K562 (cell line): ENCODE measurements at regions not wholly inside any gene's neighbourhood (a gene's known extent, or its start where the extent isn't known, plus 50 kb on each side); places are given as distances from the start of the nearest gene placed in this dataset.

Experiments
- CHCHD3 ChIP-seq: fragments of 250-450 bp; sonication (Bioruptor Pico); IDR thresholded peaks from 2 replicates; pipeline ENCODE4 v2.1.2; 2022; ENCODE audit warnings: mild to moderate bottlenecking
- ETV1 ChIP-seq: fragments of 450-650 bp; conservative IDR thresholded peaks from 2 replicates; pipeline ENCODE4 v1.6.1; 2016; ENCODE audit warnings: missing genetic modification characterization, control low read depth, low read depth, missing compliant biosample characterization
- FOXK1 ChIP-seq: sonication (generic); formaldehyde crosslinking; IDR thresholded peaks from 2 replicates; pipeline ENCODE4 v1.8.0; 2022; ENCODE audit warnings: missing genetic modification reagents, mild to moderate bottlenecking, borderline replicate concordance
- L3MBTL2 ChIP-seq: fragments of 450-650 bp; IDR thresholded peaks from 2 replicates; pipeline ENCODE4 v1.6.1; 2016; ENCODE audit warnings: mild to moderate bottlenecking, moderate library complexity
- NFATC3 ChIP-seq: fragments of 450-650 bp; IDR thresholded peaks from 2 replicates; pipeline ENCODE4 v1.6.1; 2017; ENCODE audit warnings: mild to moderate bottlenecking
- PPARD ChIP-seq: fragments of 250-450 bp; sonication (Bioruptor Pico); IDR thresholded peaks from 2 replicates; pipeline ENCODE4 v1.8.0; 2022; ENCODE audit warnings: inconsistent platforms, mild to moderate bottlenecking, moderate library complexity
- RBFOX2 ChIP-seq: fragments of 200-400 bp; formaldehyde crosslinking; IDR thresholded peaks from 2 replicates; pipeline ENCODE4 v1.6.1; 2017; ENCODE audit warnings: low read depth, mild to moderate bottlenecking, low read length, moderate library complexity
- RBM25 ChIP-seq: fragments of 200-400 bp; formaldehyde crosslinking; IDR thresholded peaks from 2 replicates; pipeline ENCODE4 v1.6.1; 2018; ENCODE audit warnings: low read length, low read depth, moderate library complexity; ENCODE audit not compliant: severe bottlenecking
- ZFP30 ChIP-seq: fragments of 250-450 bp; sonication (Bioruptor Pico); IDR thresholded peaks from 2 replicates; pipeline ENCODE4 v1.8.0; 2022; ENCODE audit warnings: moderate library complexity, mild to moderate bottlenecking, inconsistent platforms, borderline replicate concordance
- ZNF253 ChIP-seq: fragments of 250-450 bp; sonication (Bioruptor Pico); conservative IDR thresholded peaks from 2 replicates; pipeline ENCODE4 v1.6.1; 2021; ENCODE audit warnings: mild to moderate bottlenecking
- ZNF384 ChIP-seq: IDR thresholded peaks from 2 replicates; pipeline ENCODE4 v1.6.1; 2012; ENCODE audit warnings: low read depth, low read length, improper control_type of control experiment
- ZNF561 ChIP-seq: fragments of 450-650 bp; formaldehyde crosslinking; conservative IDR thresholded peaks from 2 replicates; pipeline ENCODE4 v1.4.0; 2020; ENCODE audit warnings: mild to moderate bottlenecking, moderate library complexity
- TF ChIP-seq, protein P1 (sequence below): fragments of 450-650 bp; IDR thresholded peaks from 2 replicates; pipeline ENCODE4 v1.6.1; 2018; ENCODE audit not compliant: partially characterized antibody
- TF ChIP-seq, protein P2 (sequence below): IDR thresholded peaks from 2 replicates; pipeline ENCODE4 v1.6.1; 2011; ENCODE audit not compliant: insufficient read length; ENCODE audit errors: extremely low read depth
- TF ChIP-seq, protein P3 (sequence below): fragments of 450-650 bp; IDR thresholded peaks from 2 replicates; pipeline ENCODE4 v1.6.1; 2014; ENCODE audit warnings: low read depth, mild to moderate bottlenecking, moderate library complexity, borderline replicate concordance
- TF ChIP-seq, protein P4 (sequence below): fragments of 450-650 bp; IDR thresholded peaks from 2 replicates; pipeline ENCODE4 v1.7.1; 2018; ENCODE audit warnings: mild to moderate bottlenecking, low read depth; ENCODE audit not compliant: partially characterized antibody

DNA sequence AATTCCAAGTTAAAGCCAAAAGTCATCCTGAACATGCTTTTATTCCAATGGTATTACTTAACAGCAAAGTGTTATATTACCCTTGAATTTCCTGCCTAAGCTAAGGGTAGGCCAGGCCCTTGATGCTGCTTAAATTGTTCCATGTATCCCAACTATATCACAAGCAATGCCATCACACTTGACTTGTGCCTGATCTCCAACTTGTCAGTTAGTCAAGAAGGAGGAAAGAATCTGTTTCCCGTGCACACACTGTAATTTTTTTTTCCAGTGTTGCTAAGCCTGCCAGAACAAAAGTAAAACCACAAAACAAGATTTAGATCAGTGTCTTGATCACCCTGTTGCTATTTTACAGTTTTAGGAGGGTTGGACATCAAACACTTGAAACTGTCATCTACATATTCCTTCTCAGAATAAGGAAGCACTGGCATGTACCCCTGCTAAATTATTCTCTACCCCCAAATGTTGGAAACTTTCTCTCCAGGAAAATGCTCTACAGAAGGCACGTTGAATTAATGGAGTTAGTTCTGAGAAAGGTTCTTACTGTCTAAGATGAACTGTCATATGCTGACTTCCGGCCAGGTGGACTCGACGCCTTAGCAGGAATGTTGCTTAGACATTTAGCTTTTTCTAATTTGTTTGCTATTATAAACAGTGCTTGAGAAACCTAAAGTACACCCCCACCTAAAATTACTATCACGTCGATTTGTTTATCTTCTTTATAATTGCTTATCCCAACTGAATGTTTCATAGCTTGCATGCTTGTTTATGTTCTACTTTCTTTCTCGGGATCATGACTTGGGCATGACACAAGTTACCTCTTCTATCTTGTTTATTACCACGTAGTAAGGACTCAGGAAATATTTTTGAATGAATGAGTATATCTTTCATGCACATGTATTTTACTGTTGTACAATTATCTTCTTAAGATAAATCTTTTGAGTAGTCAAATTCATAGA lies 105.5 kb upstream of the ZNF438 start (continued):
- TF ChIP-seq PPARD (CRISPR knock-in tag) (no peak), ZNF384 (peak; percentile 27; the same call in 1 of the 2 replicates), L3MBTL2 (peak; percentile 54), ZFP30 (CRISPR knock-in tag) (no peak), CHCHD3 (CRISPR knock-in tag) (no peak), RBM25 (no peak), ETV1 (tag) (no peak), NFATC3 (no peak), ZNF253 (CRISPR knock-in tag) (no peak), FOXK1 (CRISPR knock-in tag) (no peak), RBFOX2 (no peak), ZNF561 (CRISPR knock-in tag) (no peak)
- TF ChIP-seq, protein P1, sequence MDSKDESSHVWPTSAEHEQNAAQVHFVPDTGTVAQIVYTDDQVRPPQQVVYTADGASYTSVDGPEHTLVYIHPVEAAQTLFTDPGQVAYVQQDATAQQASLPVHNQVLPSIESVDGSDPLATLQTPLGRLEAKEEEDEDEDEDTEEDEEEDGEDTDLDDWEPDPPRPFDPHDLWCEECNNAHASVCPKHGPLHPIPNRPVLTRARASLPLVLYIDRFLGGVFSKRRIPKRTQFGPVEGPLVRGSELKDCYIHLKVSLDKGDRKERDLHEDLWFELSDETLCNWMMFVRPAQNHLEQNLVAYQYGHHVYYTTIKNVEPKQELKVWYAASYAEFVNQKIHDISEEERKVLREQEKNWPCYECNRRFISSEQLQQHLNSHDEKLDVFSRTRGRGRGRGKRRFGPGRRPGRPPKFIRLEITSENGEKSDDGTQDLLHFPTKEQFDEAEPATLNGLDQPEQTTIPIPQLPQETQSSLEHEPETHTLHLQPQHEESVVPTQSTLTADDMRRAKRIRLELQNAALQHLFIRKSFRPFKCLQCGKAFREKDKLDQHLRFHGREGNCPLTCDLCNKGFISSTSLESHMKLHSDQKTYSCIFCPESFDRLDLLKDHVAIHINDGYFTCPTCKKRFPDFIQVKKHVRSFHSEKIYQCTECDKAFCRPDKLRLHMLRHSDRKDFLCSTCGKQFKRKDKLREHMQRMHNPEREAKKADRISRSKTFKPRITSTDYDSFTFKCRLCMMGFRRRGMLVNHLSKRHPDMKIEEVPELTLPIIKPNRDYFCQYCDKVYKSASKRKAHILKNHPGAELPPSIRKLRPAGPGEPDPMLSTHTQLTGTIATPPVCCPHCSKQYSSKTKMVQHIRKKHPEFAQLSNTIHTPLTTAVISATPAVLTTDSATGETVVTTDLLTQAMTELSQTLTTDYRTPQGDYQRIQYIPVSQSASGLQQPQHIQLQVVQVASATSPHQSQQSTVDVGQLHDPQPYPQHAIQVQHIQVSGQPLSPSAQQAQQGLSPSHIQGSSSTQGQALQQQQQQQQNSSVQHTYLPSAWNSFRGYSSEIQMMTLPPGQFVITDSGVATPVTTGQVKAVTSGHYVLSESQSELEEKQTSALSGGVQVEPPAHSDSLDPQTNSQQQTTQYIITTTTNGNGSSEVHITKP, result no peak
- TF ChIP-seq, protein P2, sequence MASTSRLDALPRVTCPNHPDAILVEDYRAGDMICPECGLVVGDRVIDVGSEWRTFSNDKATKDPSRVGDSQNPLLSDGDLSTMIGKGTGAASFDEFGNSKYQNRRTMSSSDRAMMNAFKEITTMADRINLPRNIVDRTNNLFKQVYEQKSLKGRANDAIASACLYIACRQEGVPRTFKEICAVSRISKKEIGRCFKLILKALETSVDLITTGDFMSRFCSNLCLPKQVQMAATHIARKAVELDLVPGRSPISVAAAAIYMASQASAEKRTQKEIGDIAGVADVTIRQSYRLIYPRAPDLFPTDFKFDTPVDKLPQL, result no peak
- TF ChIP-seq, protein P3, sequence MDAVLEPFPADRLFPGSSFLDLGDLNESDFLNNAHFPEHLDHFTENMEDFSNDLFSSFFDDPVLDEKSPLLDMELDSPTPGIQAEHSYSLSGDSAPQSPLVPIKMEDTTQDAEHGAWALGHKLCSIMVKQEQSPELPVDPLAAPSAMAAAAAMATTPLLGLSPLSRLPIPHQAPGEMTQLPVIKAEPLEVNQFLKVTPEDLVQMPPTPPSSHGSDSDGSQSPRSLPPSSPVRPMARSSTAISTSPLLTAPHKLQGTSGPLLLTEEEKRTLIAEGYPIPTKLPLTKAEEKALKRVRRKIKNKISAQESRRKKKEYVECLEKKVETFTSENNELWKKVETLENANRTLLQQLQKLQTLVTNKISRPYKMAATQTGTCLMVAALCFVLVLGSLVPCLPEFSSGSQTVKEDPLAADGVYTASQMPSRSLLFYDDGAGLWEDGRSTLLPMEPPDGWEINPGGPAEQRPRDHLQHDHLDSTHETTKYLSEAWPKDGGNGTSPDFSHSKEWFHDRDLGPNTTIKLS, result no peak
- TF ChIP-seq, protein P4, sequence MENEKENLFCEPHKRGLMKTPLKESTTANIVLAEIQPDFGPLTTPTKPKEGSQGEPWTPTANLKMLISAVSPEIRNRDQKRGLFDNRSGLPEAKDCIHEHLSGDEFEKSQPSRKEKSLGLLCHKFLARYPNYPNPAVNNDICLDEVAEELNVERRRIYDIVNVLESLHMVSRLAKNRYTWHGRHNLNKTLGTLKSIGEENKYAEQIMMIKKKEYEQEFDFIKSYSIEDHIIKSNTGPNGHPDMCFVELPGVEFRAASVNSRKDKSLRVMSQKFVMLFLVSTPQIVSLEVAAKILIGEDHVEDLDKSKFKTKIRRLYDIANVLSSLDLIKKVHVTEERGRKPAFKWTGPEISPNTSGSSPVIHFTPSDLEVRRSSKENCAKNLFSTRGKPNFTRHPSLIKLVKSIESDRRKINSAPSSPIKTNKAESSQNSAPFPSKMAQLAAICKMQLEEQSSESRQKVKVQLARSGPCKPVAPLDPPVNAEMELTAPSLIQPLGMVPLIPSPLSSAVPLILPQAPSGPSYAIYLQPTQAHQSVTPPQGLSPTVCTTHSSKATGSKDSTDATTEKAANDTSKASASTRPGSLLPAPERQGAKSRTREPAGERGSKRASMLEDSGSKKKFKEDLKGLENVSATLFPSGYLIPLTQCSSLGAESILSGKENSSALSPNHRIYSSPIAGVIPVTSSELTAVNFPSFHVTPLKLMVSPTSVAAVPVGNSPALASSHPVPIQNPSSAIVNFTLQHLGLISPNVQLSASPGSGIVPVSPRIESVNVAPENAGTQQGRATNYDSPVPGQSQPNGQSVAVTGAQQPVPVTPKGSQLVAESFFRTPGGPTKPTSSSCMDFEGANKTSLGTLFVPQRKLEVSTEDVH, result no peak
